GM19239 (cell line): ENCODE measurements at regions not wholly inside any gene's neighbourhood (a gene's known extent, or its start where the extent isn't known, plus 50 kb on each side); places are given as distances from the start of the nearest gene placed in this dataset.

Experiments
- DNase-seq: peaks from one replicate; pipeline ENCODE4 v3.0.0; 2011; ENCODE audit warnings: low spot score; ENCODE audit not compliant: insufficient read length
- FAIRE-seq: peaks from 2 replicates; lab custom pipeline; 2011; peaks lifted over from hg19 to GRCh38; lab: Jason Lieb, UNC

- FAIRE-seq, result no peak
- no peak for DNase-seq
These were observed 88.3 kb downstream of the ANKRD60 start for GRCh38 chr20:58139849-58140786.

- FAIRE-seq (no peak), DNase-seq (no peak)
These were observed 90.1 kb downstream of the ANKRD60 start for GRCh38 chr20:58138395-58138794.

GRCh38 chr20:58137651-58138265, 90.7 kb downstream of the ANKRD60 start:
- DNase-seq, result no peak
- no peak for FAIRE-seq

GRCh38 chr20:58137236-58137635, 91.2 kb downstream of the ANKRD60 start:
- FAIRE-seq (no peak), DNase-seq (no peak)

GRCh38 chr20:58136149-58136484, 92.3 kb downstream of the ANKRD60 start:
- DNase-seq (no peak), FAIRE-seq (no peak)

- DNase-seq, result no peak
- FAIRE-seq, result no peak
These were observed 92.9 kb downstream of the ANKRD60 start for GRCh38 chr20:58135441-58136148.

- DNase-seq, result no peak
- no peak for FAIRE-seq
These were observed 95.2 kb downstream of the ANKRD60 start for GRCh38 chr20:58133020-58133808.

- DNase-seq, result no peak
- no peak for FAIRE-seq
These were observed 96.8 kb downstream of the ANKRD60 start for GRCh38 chr20:58131551-58132142.

- DNase-seq, result no peak
- no peak for FAIRE-seq
These were observed 97.3 kb downstream of the ANKRD60 start for GRCh38 chr20:58131151-58131550.

- FAIRE-seq, result no peak
These were observed 97.9 kb downstream of the ANKRD60 start for GRCh38 chr20:58130581-58130980.

GRCh38 chr20:58130156-58130555, 98.3 kb downstream of the ANKRD60 start:
- no peak for DNase-seq
- FAIRE-seq, result no peak

More at GRCh38 chr20:58130581-58130980, 97.9 kb downstream of the ANKRD60 start:
- no peak for DNase-seq

GRCh38 chr20:58129721-58130151, 98.7 kb downstream of the ANKRD60 start:
- DNase-seq, result no peak
- no peak for FAIRE-seq

- DNase-seq, result no peak
- no peak for FAIRE-seq
These were observed 99.5 kb downstream of the ANKRD60 start for GRCh38 chr20:58128635-58129625.

GRCh38 chr20:58127701-58128111, 100.7 kb downstream of the ANKRD60 start:
- FAIRE-seq (no peak), DNase-seq (no peak)

GRCh38 chr20:58125726-58126125, 102.7 kb downstream of the ANKRD60 start:
- DNase-seq, result no peak
- FAIRE-seq, result no peak

- DNase-seq, result no peak
- no peak for FAIRE-seq
These were observed 110.5 kb downstream of the ANKRD60 start for GRCh38 chr20:58117944-58118343.

- DNase-seq, result no peak
- FAIRE-seq, result no peak
These were observed 111.9 kb downstream of the ANKRD60 start for GRCh38 chr20:58116505-58116904.

- FAIRE-seq, result no peak
These were observed 114.7 kb downstream of the ANKRD60 start for GRCh38 chr20:58113716-58114115.

More at GRCh38 chr20:58113716-58114115, 114.7 kb downstream of the ANKRD60 start:
- no peak for DNase-seq
